Right forelimb (tissue), 1 donor: ENCODE measurements at regions not wholly inside any gene's neighbourhood (a gene's known extent, or its start where the extent isn't known, plus 50 kb on each side); places are given as distances from the start of the nearest gene placed in this dataset.

ENCODE experiments used
- DNase-seq: peaks from one replicate; pipeline ENCODE4 v3.0.0-alpha.2; 2018

GRCh38 chr13:109394311-109394988, 391.9 kb downstream of the IRS2 start:
- no peak for DNase-seq

DNA sequence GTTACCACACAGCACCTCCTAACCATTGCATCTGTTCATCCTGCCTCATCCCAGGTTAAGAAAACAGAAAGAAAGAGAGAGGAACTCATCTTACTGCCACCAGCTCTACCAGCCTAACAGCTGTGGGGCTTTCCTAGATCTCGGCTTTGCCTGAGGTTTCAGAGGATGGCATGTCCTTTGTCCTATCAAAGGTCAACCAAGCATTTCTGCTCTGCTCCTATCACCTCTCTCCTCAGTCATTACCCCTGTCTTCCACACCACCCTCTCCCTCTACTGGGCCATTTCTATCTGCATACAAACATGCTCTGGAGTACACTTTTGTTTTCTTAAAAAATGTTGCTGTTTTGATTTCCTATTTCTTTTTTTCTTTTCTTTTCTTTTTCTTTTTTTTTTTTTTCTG, 393.3 kb downstream of the IRS2 start:
- DNase-seq, result no peak

GRCh38 chr13:109390391-109390790, 396.0 kb downstream of the IRS2 start:
- no peak for DNase-seq

GRCh38 chr13:109389892-109390345, 396.5 kb downstream of the IRS2 start:
- no peak for DNase-seq

- no peak for DNase-seq
Observed at GRCh38 chr13:109389456-109389855, 396.9 kb downstream of the IRS2 start.

DNA sequence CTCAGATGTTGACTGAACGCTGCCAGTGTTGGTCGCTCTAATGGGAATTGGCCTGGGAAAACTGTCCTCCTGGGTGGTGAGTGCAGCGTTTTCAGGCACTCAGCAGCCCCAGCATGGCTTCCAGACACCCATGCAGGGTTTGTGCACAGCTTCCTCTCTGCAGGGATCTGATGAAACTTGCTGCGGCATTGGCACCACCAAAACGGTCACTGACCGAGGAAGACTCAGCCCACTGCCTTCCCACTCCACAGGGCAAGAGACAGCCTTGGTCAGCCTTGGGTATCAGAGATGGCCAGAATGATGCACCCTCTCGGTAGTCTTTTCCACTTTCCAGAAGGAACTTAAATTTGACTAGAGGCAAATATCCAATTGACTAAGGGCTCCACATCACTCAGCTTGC, 398.9 kb downstream of the IRS2 start:
- DNase-seq, result no peak

- no peak for DNase-seq
Observed at GRCh38 chr13:109385242-109385560, 401.2 kb downstream of the IRS2 start.

DNA sequence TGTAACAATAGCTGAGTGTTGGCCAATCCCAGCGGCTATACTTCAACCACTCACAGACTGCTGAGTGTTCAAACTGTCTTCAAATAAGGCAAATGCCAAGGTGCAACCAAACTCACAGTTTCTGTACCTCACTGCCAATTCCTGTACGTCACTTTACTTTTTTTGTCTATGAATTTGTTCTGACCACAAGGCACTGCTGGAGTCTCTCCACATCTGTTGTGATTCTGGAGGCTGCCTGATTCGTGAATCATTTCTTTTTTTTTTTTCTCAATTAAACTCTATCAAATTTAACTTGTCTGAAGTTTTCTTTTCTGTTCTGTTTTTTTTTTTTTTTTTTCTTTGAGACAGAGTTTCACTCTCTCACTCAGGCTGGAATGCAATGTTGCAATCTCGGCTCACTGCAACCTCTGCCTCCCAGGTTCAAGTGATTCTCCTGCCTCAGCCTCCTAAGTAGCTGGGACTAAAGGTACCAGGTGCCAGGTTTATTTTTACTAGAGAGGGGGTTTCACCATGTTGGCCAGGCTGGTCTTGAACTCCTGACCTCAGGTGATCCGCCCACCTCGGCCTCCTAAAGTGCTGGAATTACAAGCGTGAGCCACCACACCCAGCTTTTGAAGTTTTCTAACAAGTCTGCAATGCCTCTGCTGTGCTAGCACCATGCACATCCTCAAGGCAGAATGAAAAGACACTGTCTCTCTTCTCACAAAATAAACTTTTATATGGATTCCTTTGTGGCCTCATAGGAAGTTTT, 401.7 kb downstream of the IRS2 start:
- no peak for DNase-seq

- DNase-seq, result no peak
Observed at GRCh38 chr13:109383683-109384082, 402.7 kb downstream of the IRS2 start.

DNA sequence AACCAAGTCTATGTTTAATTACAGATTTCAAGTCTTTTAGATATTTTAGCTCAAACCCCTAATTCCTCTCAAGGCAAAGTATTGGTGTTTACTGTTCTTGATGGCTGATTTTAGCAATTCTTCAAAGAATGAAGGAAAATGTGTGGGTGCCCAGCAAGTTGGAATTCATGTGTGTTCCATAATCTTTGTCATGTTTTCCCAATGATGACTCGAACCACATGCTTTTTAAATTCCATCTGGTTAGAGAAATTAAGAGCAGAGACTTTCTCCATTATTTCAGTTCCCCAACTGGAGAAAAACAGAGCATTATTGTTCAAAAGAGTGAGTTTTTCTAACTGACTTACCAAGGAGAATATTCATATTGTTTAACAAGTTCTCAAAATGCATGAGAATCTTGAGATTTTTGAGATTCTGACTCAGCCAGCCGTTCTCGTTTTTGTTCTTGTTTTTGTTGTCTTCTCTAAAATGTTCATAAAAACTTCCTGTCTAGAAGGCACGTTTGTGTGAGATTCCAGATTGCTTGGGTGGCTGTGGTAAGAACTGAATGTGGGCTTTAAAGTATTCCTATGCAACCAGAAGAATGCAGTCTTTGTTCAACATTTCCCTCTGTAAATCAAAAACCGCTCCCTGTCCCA, 404.7 kb downstream of the IRS2 start:
- no peak for DNase-seq

DNA sequence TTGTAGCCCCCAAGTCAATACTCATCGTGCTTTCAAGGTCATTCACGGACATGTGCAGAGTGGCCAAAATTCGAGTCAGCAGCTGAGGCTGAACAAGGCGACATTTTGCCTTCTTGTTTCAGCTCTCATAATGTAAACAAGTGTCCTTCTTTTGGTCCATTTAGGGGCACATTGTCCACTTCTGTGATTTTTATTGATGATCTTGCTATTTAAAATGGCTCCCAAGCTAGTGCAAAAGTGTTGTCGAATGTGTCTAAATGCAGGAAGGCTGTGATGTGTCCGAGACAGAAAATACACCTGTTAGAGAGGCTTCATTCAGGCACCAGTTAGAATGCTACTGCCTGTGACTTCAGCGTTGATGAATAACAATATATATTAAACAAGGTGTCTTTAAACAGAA, 405.9 kb downstream of the IRS2 start:
- DNase-seq, result no peak

GRCh38 chr13:109379930-109380329, 406.5 kb downstream of the IRS2 start:
- no peak for DNase-seq

DNA sequence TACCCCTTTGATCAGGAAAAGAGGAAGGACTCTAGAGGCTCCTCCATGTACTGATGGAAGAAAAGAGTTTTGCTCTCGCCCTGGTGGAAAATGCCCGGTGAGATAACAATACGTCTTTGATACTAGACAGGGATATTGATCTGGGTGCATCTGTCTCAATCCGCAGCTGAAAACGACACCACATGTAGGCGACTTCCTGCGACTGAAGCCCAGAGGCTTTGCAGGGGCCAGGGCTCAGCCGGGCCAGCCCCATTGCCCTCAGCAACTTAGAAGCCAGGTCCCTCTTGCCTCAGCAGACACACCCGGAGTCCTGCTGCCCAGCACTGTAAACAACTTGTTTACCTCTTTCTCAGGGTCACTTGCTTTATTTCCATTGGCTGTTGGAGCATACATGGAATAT, 409.4 kb downstream of the IRS2 start:
- no peak for DNase-seq

DNA sequence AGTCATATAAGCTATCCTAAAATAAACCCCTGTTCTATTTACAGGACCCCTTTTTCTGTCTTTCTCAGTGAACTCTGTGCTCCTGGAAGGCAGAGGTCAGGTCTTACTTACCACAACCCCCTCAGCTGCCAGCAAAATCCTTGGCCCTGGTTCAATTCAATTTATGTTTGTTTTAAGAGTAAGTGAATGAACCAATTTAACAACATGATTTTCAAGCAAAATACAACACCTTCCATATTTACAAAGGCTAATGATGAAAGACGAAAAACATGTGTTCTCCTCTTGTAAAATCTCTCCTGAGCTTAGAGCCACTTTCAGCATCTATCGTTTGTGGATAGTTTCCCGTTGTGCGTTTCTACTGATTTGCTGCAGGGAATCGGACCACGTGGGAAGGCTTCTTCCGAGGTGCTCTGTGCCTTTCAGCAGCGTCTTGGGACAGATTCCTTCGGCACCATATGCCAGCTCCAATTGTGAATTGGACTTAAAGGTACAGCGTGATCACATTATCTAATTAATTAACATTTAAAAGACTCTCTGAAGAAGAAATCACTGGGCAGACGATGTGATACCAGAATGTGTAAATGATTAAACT, 411.7 kb downstream of the IRS2 start:
- DNase-seq, result no peak

GRCh38 chr13:109372666-109373065, 413.7 kb downstream of the IRS2 start:
- no peak for DNase-seq

- DNase-seq, result no peak
Observed at GRCh38 chr13:109371066-109371465, 415.3 kb downstream of the IRS2 start.

GRCh38 chr13:109370496-109370895, 415.9 kb downstream of the IRS2 start:
- no peak for DNase-seq

GRCh38 chr13:109369353-109370052, 416.9 kb downstream of the IRS2 start:
- DNase-seq, result no peak

GRCh38 chr13:109368230-109368629, 418.2 kb downstream of the IRS2 start:
- DNase-seq, result no peak

GRCh38 chr13:109366525-109366924, 419.9 kb downstream of the IRS2 start:
- no peak for DNase-seq

DNA sequence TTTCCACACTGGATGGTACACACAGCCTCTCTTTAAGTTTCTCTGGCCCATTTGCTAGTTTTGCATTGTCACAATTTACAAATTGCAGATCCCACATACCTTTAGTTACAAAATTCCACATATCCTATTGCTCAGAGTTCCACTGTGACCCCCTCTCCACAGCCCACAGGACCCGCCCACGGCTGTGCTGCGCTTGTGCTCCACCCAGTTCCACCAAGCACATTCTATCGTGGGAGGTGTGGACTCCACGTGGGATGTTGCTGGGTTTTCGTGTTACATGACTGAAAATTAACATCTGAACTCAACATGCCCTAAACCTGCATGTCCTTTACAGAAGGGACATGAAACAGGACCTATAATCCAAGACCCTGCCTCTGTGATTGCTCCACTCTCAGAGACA, 423.0 kb downstream of the IRS2 start:
- no peak for DNase-seq

- no peak for DNase-seq
Observed at GRCh38 chr13:109362616-109363015, 423.8 kb downstream of the IRS2 start.
